DOHH2 (cell line): ENCODE measurements at regions not wholly inside any gene's neighbourhood (a gene's known extent, or its start where the extent isn't known, plus 50 kb on each side); places are given as distances from the start of the nearest gene placed in this dataset.

Source experiments
- EZH2phosphoT487 ChIP-seq: fragments of 200-600 bp; sonication (generic); IDR thresholded peaks from 2 replicates; pipeline ENCODE4 v1.6.1; 2017; ENCODE audit warnings: borderline replicate concordance, mild to moderate bottlenecking, antibody characterized with exemption, low read length, moderate library complexity, mixed read lengths
- TF ChIP-seq, protein P1 (sequence below): fragments of 200-600 bp; sonication (generic); IDR thresholded peaks from one replicate; pipeline ENCODE4 v1.5.1; 2014; ENCODE audit warnings: antibody characterized with exemption, mild to moderate bottlenecking, low read depth, low read length; ENCODE audit not compliant: poor library complexity, severe bottlenecking

DNA sequence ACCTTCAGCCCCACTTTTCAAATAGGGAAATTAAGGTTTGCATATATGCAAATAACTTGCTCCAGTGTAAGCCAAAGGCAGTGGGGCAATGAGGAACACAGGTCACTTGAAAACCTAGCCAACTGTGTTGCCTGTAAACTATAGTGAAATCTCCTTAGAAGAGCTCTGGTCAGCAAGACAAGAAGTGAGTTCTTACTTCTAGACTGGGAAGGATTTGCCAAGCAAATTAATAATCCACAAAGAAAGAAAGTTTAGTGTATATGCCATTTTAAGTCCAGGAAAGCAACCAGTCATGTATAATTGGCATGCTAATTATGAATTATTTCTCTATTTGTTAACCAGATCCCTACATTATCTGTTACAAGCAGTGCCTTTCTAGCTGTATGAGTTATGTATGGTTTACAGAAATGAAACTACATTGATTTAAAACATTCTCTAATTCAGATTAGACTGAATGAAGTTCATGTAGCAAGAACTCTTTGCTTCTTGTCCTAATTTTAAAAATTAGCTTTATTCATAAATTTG is 129.9 kb downstream of the MTX2 start:
- TF ChIP-seq, protein P1, sequence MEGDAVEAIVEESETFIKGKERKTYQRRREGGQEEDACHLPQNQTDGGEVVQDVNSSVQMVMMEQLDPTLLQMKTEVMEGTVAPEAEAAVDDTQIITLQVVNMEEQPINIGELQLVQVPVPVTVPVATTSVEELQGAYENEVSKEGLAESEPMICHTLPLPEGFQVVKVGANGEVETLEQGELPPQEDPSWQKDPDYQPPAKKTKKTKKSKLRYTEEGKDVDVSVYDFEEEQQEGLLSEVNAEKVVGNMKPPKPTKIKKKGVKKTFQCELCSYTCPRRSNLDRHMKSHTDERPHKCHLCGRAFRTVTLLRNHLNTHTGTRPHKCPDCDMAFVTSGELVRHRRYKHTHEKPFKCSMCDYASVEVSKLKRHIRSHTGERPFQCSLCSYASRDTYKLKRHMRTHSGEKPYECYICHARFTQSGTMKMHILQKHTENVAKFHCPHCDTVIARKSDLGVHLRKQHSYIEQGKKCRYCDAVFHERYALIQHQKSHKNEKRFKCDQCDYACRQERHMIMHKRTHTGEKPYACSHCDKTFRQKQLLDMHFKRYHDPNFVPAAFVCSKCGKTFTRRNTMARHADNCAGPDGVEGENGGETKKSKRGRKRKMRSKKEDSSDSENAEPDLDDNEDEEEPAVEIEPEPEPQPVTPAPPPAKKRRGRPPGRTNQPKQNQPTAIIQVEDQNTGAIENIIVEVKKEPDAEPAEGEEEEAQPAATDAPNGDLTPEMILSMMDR = no peak
- TF ChIP-seq EZH2phosphoT487 = no peak
